ENCODE measurements at regions not wholly inside any gene's neighbourhood (a gene's known extent, or its start where the extent isn't known, plus 50 kb on each side); places are given as distances from the start of the nearest gene placed in this dataset.

DNA sequence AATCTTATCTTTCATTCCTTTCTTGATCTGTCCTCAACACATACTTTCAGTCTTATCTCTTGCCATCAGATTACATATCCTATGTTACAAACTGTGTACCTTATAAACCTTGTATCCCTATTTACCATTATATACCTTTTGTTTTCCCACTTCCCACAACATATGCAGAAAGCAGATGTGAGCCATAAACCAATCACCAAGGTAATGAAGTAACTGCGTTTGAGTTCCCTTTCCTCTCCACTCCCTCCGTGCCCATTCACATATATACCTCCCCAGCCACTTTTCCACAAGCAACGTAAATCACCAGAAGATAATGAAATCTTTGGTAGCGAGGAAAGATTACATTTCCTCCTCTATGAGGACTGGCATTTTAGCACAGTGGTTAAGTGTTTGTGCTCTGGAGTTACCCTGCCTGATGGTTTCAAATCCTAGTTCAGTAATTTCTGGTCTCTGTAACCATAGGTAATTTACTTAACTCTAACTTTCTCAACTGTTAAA is 55.5 kb upstream of the PHF14 start:
- Histone ChIP-seq H2BK120ac (ENCODE audit: low read depth, low read length) (no peak overlapping the region), H4K91ac (ENCODE audit: insufficient read depth, low read depth, low read length) (no peak overlapping the region), H3K4me2 (ENCODE audit: low read depth, low read length) (no peak overlapping the region), H3K9me3 (ENCODE audit: control insufficient read depth, insufficient read depth, low read length) (no peaks in the 10 kb centered on the region), H3K79me1 (ENCODE audit: low read depth in 1 of 2, low read length in 2 of 2) (no peaks in the 10 kb centered on the region), H3K18ac (ENCODE audit: low read depth, low read length) (no peak overlapping the region), H3K14ac (replicated peaks; ENCODE audit: low read depth, low read length) (no peak overlapping the region), H3K27ac (ENCODE audit: insufficient read depth, low read length) (no peak overlapping the region), H2AK5ac (ENCODE audit: low read depth, low read length) (no peak overlapping the region), H3K36me3 (ENCODE audit: control insufficient read depth, insufficient read depth, low read length) (no peaks in the 10 kb centered on the region), H2BK15ac (ENCODE audit: low read depth, low read length) (no peak overlapping the region), H2BK20ac (ENCODE audit: low read depth, low read length) (no peak overlapping the region), H3K23ac (ENCODE audit: low read depth, low read length) (no peak overlapping the region), H3K56ac (ENCODE audit: extremely low read depth, insufficient read depth, low read length) (no peak overlapping the region), H2AFZ (replicated peaks; ENCODE audit: low read length, poor library complexity) (no peak overlapping the region), H2AK9ac (replicated peaks; ENCODE audit: low read depth, low read length, poor library complexity) (no peak overlapping the region), H4K8ac (ENCODE audit: low read depth in 2 of 2, low read length in 2 of 2) (no peak overlapping the region), H4K5ac (ENCODE audit: low read depth, low read length) (no peak overlapping the region), H3K9ac (ENCODE audit: low read depth, low read length) (no peak overlapping the region), H2BK5ac (ENCODE audit: low read depth, low read length, poor library complexity, severe bottlenecking) (no peak overlapping the region), H3K4ac (ENCODE audit: low read depth, low read length) (no peak overlapping the region), H3K9me1 (ENCODE audit: insufficient read depth, low read length) (no peaks in the 10 kb centered on the region), H4K20me1 (ENCODE audit: insufficient read depth, low read length) (no peaks in the 10 kb centered on the region), H3K4me1 (ENCODE audit: control insufficient read depth, insufficient read depth, low read length) (no peaks in the 10 kb centered on the region), H3K4me3 (ENCODE audit: insufficient read depth, low read depth, low read length) (no peak overlapping the region), H3K27me3 (ENCODE audit: control insufficient read depth, insufficient read depth, low read length) (no peaks in the 10 kb centered on the region)
- no TSS peak for BruUV-seq (replicated peaks)
- WGBS, 2 experiments (ENCODE audit: extremely low coverage in 2 of 2, insufficient read length in 1 of 2), result no CpG with 5 or more reads among the region's 4 CpGs
- no peak for ATAC-seq (ENCODE audit: low read depth)
- in situ Hi-C loops (cut with MboI; ENCODE audit: low sequenced_read_pairs), result no loop called here
- DNase-seq, result no peak
- intact Hi-C loops (cut with micrococcal nuclease), result no loop called here
- dilution Hi-C loops (cut with HindIII; ENCODE audit: low sequenced_read_pairs, unreplicated experiment), result no loop called here
- POLR2A ChIA-PET (ENCODE audit: unreplicated experiment), result no interaction called here
- no peak for TF ChIP-seq USF2 (IDR thresholded peaks at IDR 0.05; ENCODE audit: low read depth, low read length)
- no peak for TF ChIP-seq SMC3 (IDR thresholded peaks at IDR 0.05; ENCODE audit: low read depth, low read length)
- no peak for TF ChIP-seq RFX5 (IDR thresholded peaks at IDR 0.05; ENCODE audit: low read depth, low read length)
- TF ChIP-seq FOS (IDR thresholded peaks at IDR 0.05; ENCODE audit: low read depth, low read length), result no peak
- CTCF ChIA-PET, result no interaction called here

Measured in IMR-90 (cell line).